Naive thymus-derived CD8-positive, alpha-beta T cell (primary cell): ENCODE measurements at regions not wholly inside any gene's neighbourhood (a gene's known extent, or its start where the extent isn't known, plus 50 kb on each side); places are given as distances from the start of the nearest gene placed in this dataset.

Experiments
- ATAC-seq, 2 donors: fragments of 150-1000 bp; cut with Tn5 transposase in 1 of 2; sonication (Bioruptor Pico), chemical (Tn5 transposase) in 1 of 2; 1 replicate in 1 of 2; 2 replicates in 1 of 2; pipeline ENCODE4 v1.10.0; 2021; ENCODE audit warnings: mild to moderate bottlenecking in 2 of 2, moderate library complexity in 2 of 2
- POLR2A ChIA-PET: fragments of 350-600 bp; sonication (Branson Sonifier 250); formaldehyde crosslinking; loops from one replicate; lab custom pipeline; 2021; ENCODE audit warnings: antibody characterized with exemption; lab: Charles Lee
- DNase-seq, 10 donors: peaks; one replicate each; pipeline versions ENCODE4 v3.0.0 to v3.0.0-alpha.2; 2020 to 2022
- H3K27ac Mint-ChIP-seq, 10 donors: one replicate each; pipeline ENCODE4 v1.8.0; 2020 to 2022; ENCODE audit warnings: mild to moderate bottlenecking in 10 of 10, mixed read lengths in 10 of 10, moderate library complexity in 4 of 10, inconsistent platforms in 1 of 10
- H3K27me3 Mint-ChIP-seq, 5 donors: one replicate each; pipeline ENCODE4 v1.8.0; 2021 to 2022; ENCODE audit warnings: mixed read lengths in 5 of 5
- H3K36me3 Mint-ChIP-seq, 3 donors: one replicate each; pipeline ENCODE4 v1.8.0; 2020 to 2022; ENCODE audit warnings: mixed read lengths in 3 of 3, mild to moderate bottlenecking in 2 of 3, inconsistent platforms in 1 of 3
- H3K4me1 Mint-ChIP-seq, 4 donors: one replicate each; pipeline ENCODE4 v1.8.0; 2021 to 2022; ENCODE audit warnings: mixed read lengths in 4 of 4
- H3K4me3 Mint-ChIP-seq, 10 donors: one replicate each; pipeline ENCODE4 v1.8.0; 2020 to 2022; ENCODE audit warnings: mild to moderate bottlenecking in 10 of 10, mixed read lengths in 10 of 10, moderate library complexity in 6 of 10, inconsistent platforms in 1 of 10
- H3K9me3 Mint-ChIP-seq, 9 donors: one replicate each; pipeline ENCODE4 v1.8.0; 2020 to 2022; ENCODE audit warnings: mixed read lengths in 9 of 9, mild to moderate bottlenecking in 3 of 9, inconsistent platforms in 1 of 9, moderate library complexity in 1 of 9

GRCh38 chrX:74251006-74251930 is 52.7 kb upstream of the ZCCHC13 start:
- Mint-ChIP-seq H3K36me3 (peaks cover 0 to 53% (median 0%) of the 10 kb centered on the region in 3 donors), H3K9me3 (no peaks in the 10 kb centered on the region), H3K4me3 (peak overlapping the region in 1 of 10 donors; percentile 22), H3K27ac (peak overlapping the region in 4 of 10 donors; percentile 20 to 53 (median 24)), H3K27me3 (no peaks in the 10 kb centered on the region), H3K4me1 (peaks cover 4 to 12% (median 9%) of the 10 kb centered on the region in 4 donors)
- POLR2A ChIA-PET = interaction anchor here (0.6 kb wide), 1 partner anchor 1974 kb away, joined by 3 read pairs; the partner anchor contains the start of gene RPS4X
- DNase-seq (no peak), ATAC-seq (no peak)

GRCh38 chrX:74250574-74250973 is 53.4 kb upstream of the ZCCHC13 start:
- Mint-ChIP-seq H3K4me3 (no peak overlapping the region), H3K4me1 (peaks cover 4 to 12% (median 9%) of the 10 kb centered on the region in 4 donors), H3K27ac (peak overlapping the region in 2 of 10 donors; percentile 22 to 25), H3K9me3 (no peaks in the 10 kb centered on the region), H3K27me3 (no peaks in the 10 kb centered on the region), H3K36me3 (peaks cover 0 to 49% (median 0%) of the 10 kb centered on the region in 3 donors)
- POLR2A ChIA-PET = interaction anchor here (0.6 kb wide), 1 partner anchor 1973 kb away, joined by 3 read pairs; the partner anchor contains the start of gene RPS4X
- ATAC-seq (no peak), DNase-seq (no peak)

GRCh38 chrX:74249963-74250362 is 54.0 kb upstream of the ZCCHC13 start:
- Mint-ChIP-seq H3K27me3 (no peaks in the 10 kb centered on the region), H3K4me3 (no peak overlapping the region), H3K36me3 (peaks cover 0 to 50% (median 0%) of the 10 kb centered on the region in 3 donors), H3K9me3 (no peaks in the 10 kb centered on the region), H3K4me1 (peaks cover 4 to 11% (median 6%) of the 10 kb centered on the region in 4 donors), H3K27ac (peak overlapping the region in 2 of 10 donors; percentile 25 to 56)
- no peak for ATAC-seq
- DNase-seq = no peak
- POLR2A ChIA-PET = no interaction called here

GRCh38 chrX:74248889-74249288 is 55.1 kb upstream of the ZCCHC13 start:
- POLR2A ChIA-PET = no interaction called here
- peaks cover 2 to 11% (median 6%) of the 10 kb centered on the region in 4 donors for H3K4me1 Mint-ChIP-seq
- H3K36me3 Mint-ChIP-seq = peaks cover 0 to 47% (median 0%) of the 10 kb centered on the region in 3 donors
- DNase-seq = no peak
- no peak overlapping the region for H3K4me3 Mint-ChIP-seq
- no peaks in the 10 kb centered on the region for H3K27me3 Mint-ChIP-seq
- no peak for ATAC-seq
- no peak overlapping the region for H3K27ac Mint-ChIP-seq
- no peaks in the 10 kb centered on the region for H3K9me3 Mint-ChIP-seq

- Mint-ChIP-seq H3K9me3 (no peaks in the 10 kb centered on the region), H3K27ac (peak overlapping the region in 1 of 10 donors; percentile 21), H3K4me3 (no peak overlapping the region), H3K36me3 (peaks cover 0 to 50% (median 3%) of the 10 kb centered on the region in 3 donors), H3K4me1 (peaks cover 0 to 13% (median 4%) of the 10 kb centered on the region in 4 donors), H3K27me3 (no peaks in the 10 kb centered on the region)
- no peak for DNase-seq
- POLR2A ChIA-PET = no interaction called here
- no peak for ATAC-seq
Observed at GRCh38 chrX:74246524-74246923, 57.5 kb upstream of the ZCCHC13 start.

GRCh38 chrX:74242484-74243138 is 61.4 kb upstream of the ZCCHC13 start:
- no peaks in the 10 kb centered on the region for H3K9me3 Mint-ChIP-seq
- DNase-seq (no peak), ATAC-seq (no peak)
- H3K27ac Mint-ChIP-seq = peak overlapping the region in 2 of 10 donors; percentile 29 to 48
- H3K36me3 Mint-ChIP-seq = peaks cover 0 to 54% (median 3%) of the 10 kb centered on the region in 3 donors
- H3K4me3 Mint-ChIP-seq = no peak overlapping the region
- POLR2A ChIA-PET = no interaction called here
- peaks cover 0 to 10% (median 0%) of the 10 kb centered on the region in 4 donors for H3K4me1 Mint-ChIP-seq
- no peaks in the 10 kb centered on the region for H3K27me3 Mint-ChIP-seq

GRCh38 chrX:74242050-74242449 is 61.9 kb upstream of the ZCCHC13 start:
- POLR2A ChIA-PET = no interaction called here
- Mint-ChIP-seq H3K9me3 (no peaks in the 10 kb centered on the region), H3K4me1 (peaks cover 0 to 10% (median 0%) of the 10 kb centered on the region in 4 donors), H3K27me3 (no peaks in the 10 kb centered on the region), H3K27ac (peak overlapping the region in 5 of 10 donors; percentile 8 to 56 (median 43)), H3K36me3 (peaks cover 0 to 51% (median 3%) of the 10 kb centered on the region in 3 donors), H3K4me3 (no peak overlapping the region)
- no peak for ATAC-seq
- DNase-seq = no peak

- Mint-ChIP-seq H3K27ac (no peak overlapping the region), H3K9me3 (no peaks in the 10 kb centered on the region), H3K4me1 (peaks cover 0 to 10% (median 0%) of the 10 kb centered on the region in 4 donors), H3K4me3 (no peak overlapping the region), H3K27me3 (no peaks in the 10 kb centered on the region), H3K36me3 (peaks cover 0 to 33% (median 3%) of the 10 kb centered on the region in 3 donors)
- no peak for ATAC-seq
- no peak for DNase-seq
- POLR2A ChIA-PET = interaction anchor here (0.9 kb wide), 1 partner anchor 27 kb away, joined by 9 read pairs; no protein-coding TSS in a partner anchor
Observed at GRCh38 chrX:74238771-74239170, 65.2 kb upstream of the ZCCHC13 start.

GRCh38 chrX:74234818-74235217 is 69.2 kb upstream of the ZCCHC13 start:
- Mint-ChIP-seq H3K27me3 (no peaks in the 10 kb centered on the region), H3K9me3 (no peaks in the 10 kb centered on the region), H3K36me3 (peaks cover 0 to 12% (median 0%) of the 10 kb centered on the region in 3 donors), H3K4me1 (peaks cover 0 to 2% (median under 1%) of the 10 kb centered on the region in 4 donors), H3K4me3 (no peak overlapping the region), H3K27ac (no peak overlapping the region)
- POLR2A ChIA-PET = no interaction called here
- DNase-seq (no peak), ATAC-seq (no peak)

- peaks cover 0 to 5% (median under 1%) of the 10 kb centered on the region in 4 donors for H3K4me1 Mint-ChIP-seq
- DNase-seq (no peak), ATAC-seq (no peak)
- no peak overlapping the region for H3K27ac Mint-ChIP-seq
- H3K9me3 Mint-ChIP-seq = no peaks in the 10 kb centered on the region
- no peak overlapping the region for H3K4me3 Mint-ChIP-seq
- POLR2A ChIA-PET = interaction anchor here (0.9 kb wide), 1 partner anchor 59 kb away, joined by 3 read pairs; no protein-coding TSS in a partner anchor
- H3K36me3 Mint-ChIP-seq = peaks cover 0 to 14% (median 0%) of the 10 kb centered on the region in 3 donors
- H3K27me3 Mint-ChIP-seq = no peaks in the 10 kb centered on the region
Observed at GRCh38 chrX:74232859-74233258, 71.1 kb upstream of the ZCCHC13 start.

GRCh38 chrX:74231625-74232024 is 72.4 kb upstream of the ZCCHC13 start:
- POLR2A ChIA-PET = no interaction called here
- no peaks in the 10 kb centered on the region for H3K27me3 Mint-ChIP-seq
- ATAC-seq (no peak), DNase-seq (no peak)
- H3K4me1 Mint-ChIP-seq = peaks cover 0 to 5% (median under 1%) of the 10 kb centered on the region in 4 donors
- peaks cover 0 to 17% (median 0%) of the 10 kb centered on the region in 3 donors for H3K36me3 Mint-ChIP-seq
- no peak overlapping the region for H3K27ac Mint-ChIP-seq
- H3K4me3 Mint-ChIP-seq = no peak overlapping the region
- no peaks in the 10 kb centered on the region for H3K9me3 Mint-ChIP-seq

GRCh38 chrX:74230094-74230493 is 73.9 kb upstream of the ZCCHC13 start:
- DNase-seq (no peak), ATAC-seq (no peak)
- no peak overlapping the region for H3K4me3 Mint-ChIP-seq
- H3K27me3 Mint-ChIP-seq = no peaks in the 10 kb centered on the region
- H3K36me3 Mint-ChIP-seq = peaks cover 0 to 28% (median 4%) of the 10 kb centered on the region in 3 donors
- peaks cover 0 to 5% (median under 1%) of the 10 kb centered on the region in 4 donors for H3K4me1 Mint-ChIP-seq
- POLR2A ChIA-PET = no interaction called here
- no peaks in the 10 kb centered on the region for H3K9me3 Mint-ChIP-seq
- no peak overlapping the region for H3K27ac Mint-ChIP-seq
